ENCODE measurements at regions not wholly inside any gene's neighbourhood (a gene's known extent, or its start where the extent isn't known, plus 50 kb on each side); places are given as distances from the start of the nearest gene placed in this dataset.

- no peaks in the 10 kb centered on the region for H3K9me3 ChIP-seq (ENCODE audit: low read depth, low read length)
- no peak overlapping the region for H3K4me3 ChIP-seq
- TF ChIP-seq POLR2AphosphoS5 (IDR thresholded peaks at IDR 0.05; ENCODE audit: borderline replicate concordance, low read depth, low read length), result no peak
- TF ChIP-seq FOXP2 (optimal IDR thresholded peaks at IDR 0.05; ENCODE audit: control extremely low read depth, extremely low read length, insufficient read depth), result no peak
- TF ChIP-seq EZH2 (IDR thresholded peaks at IDR 0.05), result no peak
- no peak overlapping the region for H3K27ac ChIP-seq
- H3K9ac ChIP-seq (ENCODE audit: insufficient read length), result no peak overlapping the region
- no peaks in the 10 kb centered on the region for H3K36me3 ChIP-seq (ENCODE audit: insufficient read depth, low read length)
- no peak for DNase-seq (ENCODE audit: low read depth, low spot score)
Observed at GRCh38 chr6:166824146-166824879, 132.0 kb downstream of the RNASET2 start.

- no peak for TF ChIP-seq FOXP2 (optimal IDR thresholded peaks at IDR 0.05; ENCODE audit: control extremely low read depth, extremely low read length, insufficient read depth)
- TF ChIP-seq POLR2AphosphoS5 (IDR thresholded peaks at IDR 0.05; ENCODE audit: borderline replicate concordance, low read depth, low read length), result no peak
- no peak for TF ChIP-seq EZH2 (IDR thresholded peaks at IDR 0.05)
- DNase-seq (ENCODE audit: low read depth, low spot score), result no peak
- no peaks in the 10 kb centered on the region for H3K36me3 ChIP-seq (ENCODE audit: insufficient read depth, low read length)
- H3K9me3 ChIP-seq (ENCODE audit: low read depth, low read length), result no peaks in the 10 kb centered on the region
- H3K27ac ChIP-seq, result no peak overlapping the region
- no peak overlapping the region for H3K4me3 ChIP-seq
- no peak overlapping the region for H3K9ac ChIP-seq (ENCODE audit: insufficient read length)
Observed at GRCh38 chr6:166822609-166823008, 133.7 kb downstream of the RNASET2 start.

- no peaks in the 10 kb centered on the region for H3K9me3 ChIP-seq (ENCODE audit: low read depth, low read length)
- no peak overlapping the region for H3K27ac ChIP-seq
- TF ChIP-seq FOXP2 (optimal IDR thresholded peaks at IDR 0.05; ENCODE audit: control extremely low read depth, extremely low read length, insufficient read depth) (no peak), POLR2AphosphoS5 (IDR thresholded peaks at IDR 0.05; ENCODE audit: borderline replicate concordance, low read depth, low read length) (no peak), EZH2 (IDR thresholded peaks at IDR 0.05) (no peak)
- no peak overlapping the region for H3K9ac ChIP-seq (ENCODE audit: insufficient read length)
- no peak overlapping the region for H3K4me3 ChIP-seq
- DNase-seq (ENCODE audit: low read depth, low spot score), result no peak
- H3K36me3 ChIP-seq (ENCODE audit: insufficient read depth, low read length), result no peaks in the 10 kb centered on the region
Observed at GRCh38 chr6:166820483-166820882, 135.9 kb downstream of the RNASET2 start.

GRCh38 chr6:166820070-166820469 lies 136.3 kb downstream of the RNASET2 start:
- TF ChIP-seq POLR2AphosphoS5 (IDR thresholded peaks at IDR 0.05; ENCODE audit: borderline replicate concordance, low read depth, low read length), result no peak
- TF ChIP-seq EZH2 (IDR thresholded peaks at IDR 0.05), result no peak
- TF ChIP-seq FOXP2 (optimal IDR thresholded peaks at IDR 0.05; ENCODE audit: control extremely low read depth, extremely low read length, insufficient read depth), result no peak
- no peak overlapping the region for H3K27ac ChIP-seq
- no peaks in the 10 kb centered on the region for H3K36me3 ChIP-seq (ENCODE audit: insufficient read depth, low read length)
- H3K9ac ChIP-seq (ENCODE audit: insufficient read length), result no peak overlapping the region
- H3K4me3 ChIP-seq, result no peak overlapping the region
- no peaks in the 10 kb centered on the region for H3K9me3 ChIP-seq (ENCODE audit: low read depth, low read length)
- no peak for DNase-seq (ENCODE audit: low read depth, low spot score)

GRCh38 chr6:166815629-166816028 lies 140.7 kb downstream of the RNASET2 start:
- Histone ChIP-seq H3K4me3 (no peak overlapping the region), H3K27ac (no peak overlapping the region), H3K9ac (ENCODE audit: insufficient read length) (no peak overlapping the region), H3K9me3 (ENCODE audit: low read depth, low read length) (no peaks in the 10 kb centered on the region), H3K36me3 (ENCODE audit: insufficient read depth, low read length) (no peaks in the 10 kb centered on the region)
- DNase-seq (ENCODE audit: low read depth, low spot score), result no peak
- TF ChIP-seq FOXP2 (optimal IDR thresholded peaks at IDR 0.05; ENCODE audit: control extremely low read depth, extremely low read length, insufficient read depth) (no peak), EZH2 (IDR thresholded peaks at IDR 0.05) (no peak), POLR2AphosphoS5 (IDR thresholded peaks at IDR 0.05; ENCODE audit: borderline replicate concordance, low read depth, low read length) (no peak)

- no peak overlapping the region for H3K27ac ChIP-seq
- no peak overlapping the region for H3K4me3 ChIP-seq
- H3K36me3 ChIP-seq (ENCODE audit: insufficient read depth, low read length), result no peaks in the 10 kb centered on the region
- DNase-seq (ENCODE audit: low read depth, low spot score), result no peak
- H3K9me3 ChIP-seq (ENCODE audit: low read depth, low read length), result no peaks in the 10 kb centered on the region
- H3K9ac ChIP-seq (ENCODE audit: insufficient read length), result no peak overlapping the region
- TF ChIP-seq EZH2 (IDR thresholded peaks at IDR 0.05), result no peak
- no peak for TF ChIP-seq POLR2AphosphoS5 (IDR thresholded peaks at IDR 0.05; ENCODE audit: borderline replicate concordance, low read depth, low read length)
- no peak for TF ChIP-seq FOXP2 (optimal IDR thresholded peaks at IDR 0.05; ENCODE audit: control extremely low read depth, extremely low read length, insufficient read depth)
Observed at GRCh38 chr6:166814390-166814789, 142.0 kb downstream of the RNASET2 start.

- H3K36me3 ChIP-seq (ENCODE audit: insufficient read depth, low read length), result no peaks in the 10 kb centered on the region
- no peak for DNase-seq (ENCODE audit: low read depth, low spot score)
- TF ChIP-seq POLR2AphosphoS5 (IDR thresholded peaks at IDR 0.05; ENCODE audit: borderline replicate concordance, low read depth, low read length), result no peak
- TF ChIP-seq FOXP2 (optimal IDR thresholded peaks at IDR 0.05; ENCODE audit: control extremely low read depth, extremely low read length, insufficient read depth), result no peak
- no peak for TF ChIP-seq EZH2 (IDR thresholded peaks at IDR 0.05)
- no peak overlapping the region for H3K27ac ChIP-seq
- no peak overlapping the region for H3K4me3 ChIP-seq
- H3K9ac ChIP-seq (ENCODE audit: insufficient read length), result no peak overlapping the region
- no peaks in the 10 kb centered on the region for H3K9me3 ChIP-seq (ENCODE audit: low read depth, low read length)
Observed at GRCh38 chr6:166813461-166813860, 142.9 kb downstream of the RNASET2 start.

GRCh38 chr6:166810864-166811263 lies 145.5 kb downstream of the RNASET2 start:
- H3K9me3 ChIP-seq (ENCODE audit: low read depth, low read length), result peaks cover 3% of the 10 kb centered on the region; the same call in 1 of the 2 replicates
- TF ChIP-seq POLR2AphosphoS5 (IDR thresholded peaks at IDR 0.05; ENCODE audit: borderline replicate concordance, low read depth, low read length) (no peak), EZH2 (IDR thresholded peaks at IDR 0.05) (no peak), FOXP2 (optimal IDR thresholded peaks at IDR 0.05; ENCODE audit: control extremely low read depth, extremely low read length, insufficient read depth) (no peak)
- no peaks in the 10 kb centered on the region for H3K36me3 ChIP-seq (ENCODE audit: insufficient read depth, low read length)
- no peak overlapping the region for H3K4me3 ChIP-seq
- no peak overlapping the region for H3K27ac ChIP-seq
- no peak for DNase-seq (ENCODE audit: low read depth, low spot score)
- H3K9ac ChIP-seq (ENCODE audit: insufficient read length), result no peak overlapping the region
